NCI-H510A (cell line): ENCODE measurements at regions not wholly inside any gene's neighbourhood (a gene's known extent, or its start where the extent isn't known, plus 50 kb on each side); places are given as distances from the start of the nearest gene placed in this dataset.

Experiments
- DNase-seq: peaks from one replicate; lab custom pipeline; 2025; lab: John Stamatoyannopoulos, UW

GRCh38 chr9:18229992-18230676 lies 243.8 kb upstream of the ADAMTSL1 start:
- no peak for DNase-seq

GRCh38 chr9:18233311-18233710 lies 240.6 kb upstream of the ADAMTSL1 start:
- DNase-seq, result no peak

- no peak for DNase-seq
These were observed 240.0 kb upstream of the ADAMTSL1 start for GRCh38 chr9:18233776-18234445.

- DNase-seq, result no peak
These were observed 238.6 kb upstream of the ADAMTSL1 start for GRCh38 chr9:18235181-18235908.

- no peak for DNase-seq
These were observed 237.6 kb upstream of the ADAMTSL1 start for GRCh38 chr9:18236336-18236735.

GRCh38 chr9:18237776-18238175 lies 236.2 kb upstream of the ADAMTSL1 start:
- no peak for DNase-seq

- no peak for DNase-seq
These were observed 235.7 kb upstream of the ADAMTSL1 start for GRCh38 chr9:18238254-18238653.

- no peak for DNase-seq
These were observed 235.1 kb upstream of the ADAMTSL1 start for GRCh38 chr9:18238752-18239447.

GRCh38 chr9:18240213-18240612 lies 233.7 kb upstream of the ADAMTSL1 start:
- DNase-seq, result no peak

- DNase-seq, result no peak
These were observed 228.0 kb upstream of the ADAMTSL1 start for GRCh38 chr9:18245911-18246310.

GRCh38 chr9:18250053-18250452 lies 223.9 kb upstream of the ADAMTSL1 start:
- DNase-seq, result no peak

- no peak for DNase-seq
These were observed 220.0 kb upstream of the ADAMTSL1 start for GRCh38 chr9:18253950-18254349.

- DNase-seq, result peak; percentile 35
These were observed 218.8 kb upstream of the ADAMTSL1 start for GRCh38 chr9:18255158-18255629.

GRCh38 chr9:18255747-18256146 lies 218.2 kb upstream of the ADAMTSL1 start:
- no peak for DNase-seq

GRCh38 chr9:18256568-18256967 lies 217.4 kb upstream of the ADAMTSL1 start:
- DNase-seq, result no peak

GRCh38 chr9:18260521-18260920 lies 213.4 kb upstream of the ADAMTSL1 start:
- no peak for DNase-seq

- DNase-seq, result no peak
These were observed 212.8 kb upstream of the ADAMTSL1 start for GRCh38 chr9:18261181-18261580.

- DNase-seq, result no peak
These were observed 210.6 kb upstream of the ADAMTSL1 start for GRCh38 chr9:18263377-18263776.

GRCh38 chr9:18268381-18268780 lies 205.6 kb upstream of the ADAMTSL1 start:
- no peak for DNase-seq

GRCh38 chr9:18269561-18269960 lies 204.4 kb upstream of the ADAMTSL1 start:
- no peak for DNase-seq

- no peak for DNase-seq
These were observed 199.3 kb upstream of the ADAMTSL1 start for GRCh38 chr9:18274693-18275092.

GRCh38 chr9:18275313-18275990 lies 198.5 kb upstream of the ADAMTSL1 start:
- no peak for DNase-seq
